MM.1S (cell line): ENCODE measurements at regions not wholly inside any gene's neighbourhood (a gene's known extent, or its start where the extent isn't known, plus 50 kb on each side); places are given as distances from the start of the nearest gene placed in this dataset.

Experiments
- DNase-seq: peaks from one replicate; pipeline ENCODE4 v3.0.0-alpha.2; 2015
- H2AFZ ChIP-seq: fragments of 300-600 bp; sonication (generic); 2 replicates; pipeline ENCODE4 v1.6.0; 2016; ENCODE audit warnings: antibody characterized with exemption, low read length
- H3F3A ChIP-seq: fragments of 300-600 bp; sonication (generic); 2 replicates; pipeline ENCODE4 v1.6.1; 2016; ENCODE audit warnings: mild to moderate bottlenecking, antibody characterized with exemption, low read length, moderate library complexity, mixed read lengths; ENCODE audit not compliant: insufficient read depth
- H3K27ac ChIP-seq: fragments of 300-600 bp; sonication (generic); 2 replicates; pipeline ENCODE4 v1.5.1; 2016; ENCODE audit warnings: mild to moderate bottlenecking, low read length
- H3K27me3 ChIP-seq: fragments of 300-600 bp; sonication (generic); replicated peaks from 2 replicates; pipeline ENCODE4 v1.6.0; 2016; ENCODE audit warnings: low read length; ENCODE audit not compliant: insufficient read depth
- H3K36me3 ChIP-seq: fragments of 300-600 bp; sonication (generic); replicated peaks from 2 replicates; pipeline ENCODE4 v1.6.1; 2016; ENCODE audit warnings: mild to moderate bottlenecking, low read length, mixed read lengths; ENCODE audit not compliant: insufficient read depth
- H3K4me1 ChIP-seq: fragments of 300-600 bp; sonication (generic); 2 replicates; pipeline ENCODE4 v1.6.1; 2016; ENCODE audit warnings: low read length, mixed read lengths
- H3K4me2 ChIP-seq: fragments of 300-600 bp; sonication (generic); 2 replicates; pipeline ENCODE4 v1.6.0; 2016; ENCODE audit warnings: low read depth, low read length
- H3K4me3 ChIP-seq: fragments of 300-600 bp; sonication (generic); 2 replicates; pipeline ENCODE4 v1.5.1; 2016; ENCODE audit warnings: low read length, mixed read lengths
- H3K79me2 ChIP-seq: fragments of 300-600 bp; sonication (generic); 2 replicates; pipeline ENCODE4 v1.6.1; 2016; ENCODE audit warnings: mixed run types, low read length, mixed read lengths
- H3K9ac ChIP-seq: fragments of 300-600 bp; sonication (generic); 2 replicates; pipeline ENCODE4 v1.6.1; 2016; ENCODE audit warnings: low read length, mixed read lengths
- H3K9me2 ChIP-seq: fragments of 300-600 bp; sonication (generic); replicated peaks from 2 replicates; pipeline ENCODE4 v1.6.1; 2016; ENCODE audit warnings: mild to moderate bottlenecking, low read length, mixed read lengths; ENCODE audit not compliant: insufficient read depth
- H3K9me3 ChIP-seq: fragments of 300-600 bp; sonication (generic); replicated peaks from 2 replicates; pipeline ENCODE4 v1.6.1; 2016; ENCODE audit warnings: mild to moderate bottlenecking, low read length, mixed read lengths; ENCODE audit not compliant: insufficient read depth
- H4K20me1 ChIP-seq: fragments of 300-600 bp; sonication (generic); 2 replicates; pipeline ENCODE4 v1.6.1; 2016; ENCODE audit warnings: mild to moderate bottlenecking, low read length, moderate library complexity, mixed read lengths; ENCODE audit not compliant: insufficient read depth
- CTCF ChIP-seq: fragments of 300-600 bp; sonication (generic); IDR thresholded peaks from 2 replicates; pipeline ENCODE4 v1.5.1; 2016; ENCODE audit warnings: antibody characterized with exemption, low read length, mixed read lengths
- EZH2 ChIP-seq: fragments of 300-600 bp; sonication (generic); optimal IDR thresholded peaks from 2 replicates; pipeline ENCODE3; 2017; ENCODE audit warnings: low read depth, mild to moderate bottlenecking, antibody characterized with exemption, low read length, mixed read lengths
- EZH2phosphoT487 ChIP-seq: fragments of 300-600 bp; sonication (generic); IDR thresholded peaks from 2 replicates; pipeline ENCODE4 v1.6.1; 2018; ENCODE audit warnings: antibody characterized with exemption, low read length

GRCh38 chr11:33646629-33647028 is 54.0 kb downstream of the C11orf91 start:
- no peak overlapping the region for H3K9ac ChIP-seq
- TF ChIP-seq EZH2 = no peak
- no peak for TF ChIP-seq CTCF
- TF ChIP-seq EZH2phosphoT487 = no peak
- H3K36me3 ChIP-seq = no peaks in the 10 kb centered on the region
- no peaks in the 10 kb centered on the region for H3K27me3 ChIP-seq
- H3K79me2 ChIP-seq = no peaks in the 10 kb centered on the region
- no peaks in the 10 kb centered on the region for H3K9me2 ChIP-seq
- no peaks in the 10 kb centered on the region for H3K4me1 ChIP-seq
- no peak overlapping the region for H3K4me3 ChIP-seq
- no peak overlapping the region for H2AFZ ChIP-seq
- no peaks in the 10 kb centered on the region for H3F3A ChIP-seq
- no peaks in the 10 kb centered on the region for H4K20me1 ChIP-seq
- no peak for DNase-seq
- H3K9me3 ChIP-seq = no peaks in the 10 kb centered on the region
- H3K4me2 ChIP-seq = no peak overlapping the region
- H3K27ac ChIP-seq = no peak overlapping the region

GRCh38 chr11:33646168-33646567 is 54.5 kb downstream of the C11orf91 start:
- TF ChIP-seq CTCF (no peak), EZH2 (no peak), EZH2phosphoT487 (no peak)
- no peaks in the 10 kb centered on the region for H3K27me3 ChIP-seq
- H4K20me1 ChIP-seq = no peaks in the 10 kb centered on the region
- DNase-seq = no peak
- H3K4me3 ChIP-seq = no peak overlapping the region
- no peaks in the 10 kb centered on the region for H3K9me2 ChIP-seq
- no peak overlapping the region for H3K27ac ChIP-seq
- no peak overlapping the region for H3K4me2 ChIP-seq
- no peaks in the 10 kb centered on the region for H3K36me3 ChIP-seq
- H3F3A ChIP-seq = no peaks in the 10 kb centered on the region
- no peaks in the 10 kb centered on the region for H3K79me2 ChIP-seq
- H3K9ac ChIP-seq = no peak overlapping the region
- H2AFZ ChIP-seq = no peak overlapping the region
- H3K9me3 ChIP-seq = no peaks in the 10 kb centered on the region
- H3K4me1 ChIP-seq = no peaks in the 10 kb centered on the region

- no peaks in the 10 kb centered on the region for H3K9me3 ChIP-seq
- no peaks in the 10 kb centered on the region for H3K79me2 ChIP-seq
- no peaks in the 10 kb centered on the region for H3K9me2 ChIP-seq
- H3F3A ChIP-seq = no peaks in the 10 kb centered on the region
- H3K4me3 ChIP-seq = no peak overlapping the region
- no peak overlapping the region for H3K9ac ChIP-seq
- TF ChIP-seq EZH2phosphoT487 = no peak
- no peak for TF ChIP-seq EZH2
- TF ChIP-seq CTCF = no peak
- no peaks in the 10 kb centered on the region for H4K20me1 ChIP-seq
- H2AFZ ChIP-seq = no peak overlapping the region
- H3K27me3 ChIP-seq = no peaks in the 10 kb centered on the region
- no peaks in the 10 kb centered on the region for H3K4me1 ChIP-seq
- no peak overlapping the region for H3K27ac ChIP-seq
- H3K4me2 ChIP-seq = no peak overlapping the region
- no peak for DNase-seq
- no peaks in the 10 kb centered on the region for H3K36me3 ChIP-seq
Observed at GRCh38 chr11:33645686-33646085, 54.9 kb downstream of the C11orf91 start.
